Uterus (tissue), 2 donors: ENCODE measurements at regions not wholly inside any gene's neighbourhood (a gene's known extent, or its start where the extent isn't known, plus 50 kb on each side); places are given as distances from the start of the nearest gene placed in this dataset.

Source experiments
- CTCF ChIP-seq, 4 experiments: fragments of 200-600 bp in 2 of 4; fragments of 450-650 bp in 2 of 4; sonication (generic) in 2 of 4; IDR thresholded peaks; one replicate each; pipeline ENCODE4 v1.5.1; 2016 to 2019; ENCODE audit warnings: antibody characterized with exemption in 4 of 4, mild to moderate bottlenecking in 2 of 4, moderate library complexity in 1 of 4
- POLR2A ChIP-seq, 2 donors: fragments of 450-650 bp; IDR thresholded peaks; one replicate each; pipeline ENCODE4 v1.6.1; 2016; ENCODE audit warnings: antibody characterized with exemption in 2 of 2, mild to moderate bottlenecking in 1 of 2, moderate library complexity in 1 of 2

DNA sequence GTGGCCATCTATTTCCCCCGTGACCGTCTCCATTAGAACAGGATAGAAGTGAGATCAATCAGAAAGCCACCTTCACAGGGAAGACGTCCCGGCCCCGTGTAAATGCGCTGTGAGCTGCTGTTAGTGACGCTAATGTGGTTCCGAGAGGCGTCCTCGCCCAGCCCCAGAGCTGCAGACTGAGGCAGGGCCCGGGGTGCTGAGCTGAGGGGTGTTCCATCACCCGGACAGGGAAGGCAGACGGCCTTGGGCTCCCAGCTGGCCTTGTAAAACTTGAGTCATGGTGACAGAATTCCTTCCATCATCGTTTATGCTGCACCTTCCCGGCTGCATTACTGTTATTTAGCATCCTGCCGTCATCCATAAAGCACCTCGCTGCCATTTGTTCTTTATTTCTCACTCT, 195.3 kb upstream of the CTBP2 start:
- no peak for TF ChIP-seq CTCF (IDR thresholded peaks at IDR 0.05)
- TF ChIP-seq POLR2A (IDR thresholded peaks at IDR 0.05), result no peak
